Stimulated activated CD8-positive, alpha-beta memory T cell treated with anti-CD3 and anti-CD28 coated beads, Interleukin-15, amount 100 ng/mL, for 1 hour (primary cell): ENCODE measurements at regions not wholly inside any gene's neighbourhood (a gene's known extent, or its start where the extent isn't known, plus 50 kb on each side); places are given as distances from the start of the nearest gene placed in this dataset.

Experiments used
- DNase-seq: peaks from one replicate; pipeline ENCODE4 v3.0.0-alpha.2; 2020; ENCODE audit warnings: low read depth

DNA sequence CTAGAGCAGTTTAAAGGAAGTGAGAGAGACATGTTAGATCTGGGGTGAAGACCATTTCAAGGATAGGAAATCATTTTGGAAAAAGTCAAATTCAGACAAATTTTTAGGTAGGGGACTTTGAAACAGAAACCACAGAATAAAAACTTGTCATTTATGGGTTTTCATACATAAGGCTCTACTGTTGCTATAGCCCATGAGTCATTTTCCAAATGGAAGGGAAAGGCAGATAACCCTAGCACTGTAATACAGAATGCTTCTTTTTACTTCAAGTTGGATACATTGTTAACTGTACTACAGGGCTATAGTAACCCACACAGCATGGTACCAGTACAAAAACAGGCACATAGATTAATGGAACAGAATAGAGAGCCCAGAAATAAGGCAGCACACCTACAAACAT is 455.4 kb downstream of the EBF1 start:
- DNase-seq = no peak

DNA sequence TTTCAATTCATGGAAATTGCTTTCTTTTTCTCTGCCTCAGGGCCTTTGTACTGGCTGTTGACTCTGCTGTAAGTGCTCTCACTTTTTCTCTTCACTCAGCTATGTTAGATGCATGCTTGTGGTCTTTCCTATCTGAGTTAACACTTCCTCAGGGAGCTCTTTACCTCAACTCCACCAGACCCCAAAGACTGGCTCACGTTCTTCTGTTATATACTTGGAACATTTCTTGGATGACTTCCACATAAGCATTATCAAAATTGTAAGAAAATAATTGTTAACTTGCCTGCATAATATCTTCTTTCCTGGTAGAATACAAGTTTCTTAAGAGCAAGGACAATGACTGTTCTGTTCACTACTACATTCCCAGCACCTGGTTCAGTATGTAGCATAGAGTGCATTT is 455.9 kb downstream of the EBF1 start:
- DNase-seq = no peak

DNA sequence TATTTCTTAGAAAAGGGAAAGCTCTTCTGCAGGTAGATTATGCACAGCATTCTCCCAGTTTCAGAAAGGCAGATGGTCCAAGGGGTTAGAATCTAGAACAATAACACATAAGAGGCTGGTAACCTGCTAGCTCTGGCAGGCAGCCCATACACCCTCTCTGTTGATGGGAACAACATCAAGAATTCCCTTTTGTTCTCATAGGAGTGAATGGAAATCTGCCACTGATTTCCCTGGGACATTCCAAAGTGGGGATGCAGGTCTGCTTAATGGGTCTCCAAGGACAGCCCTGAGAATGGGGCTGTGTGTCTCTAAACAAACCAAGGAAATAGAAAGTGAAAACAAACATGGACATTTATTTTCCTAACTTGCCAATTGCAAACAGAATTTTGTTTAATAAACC is 456.8 kb downstream of the EBF1 start:
- DNase-seq = no peak

DNA sequence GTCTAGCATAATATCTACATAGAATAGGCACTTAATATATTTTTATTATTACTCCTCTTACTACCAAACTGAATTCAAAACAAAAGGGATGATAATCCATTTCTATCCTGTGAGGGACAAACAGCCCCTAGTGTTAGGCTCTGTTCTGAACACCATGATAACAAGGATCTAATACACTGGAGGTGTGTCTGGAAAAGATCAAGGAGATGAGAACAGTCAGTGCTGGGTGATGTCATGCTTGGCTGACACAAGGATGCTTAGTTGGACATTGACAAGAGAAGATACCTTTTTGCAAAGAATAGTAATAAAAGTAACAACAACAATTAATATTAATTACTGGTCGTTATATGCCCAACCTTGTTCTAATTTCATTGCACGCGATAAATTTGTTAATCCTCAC is 458.7 kb downstream of the EBF1 start:
- no peak for DNase-seq

DNA sequence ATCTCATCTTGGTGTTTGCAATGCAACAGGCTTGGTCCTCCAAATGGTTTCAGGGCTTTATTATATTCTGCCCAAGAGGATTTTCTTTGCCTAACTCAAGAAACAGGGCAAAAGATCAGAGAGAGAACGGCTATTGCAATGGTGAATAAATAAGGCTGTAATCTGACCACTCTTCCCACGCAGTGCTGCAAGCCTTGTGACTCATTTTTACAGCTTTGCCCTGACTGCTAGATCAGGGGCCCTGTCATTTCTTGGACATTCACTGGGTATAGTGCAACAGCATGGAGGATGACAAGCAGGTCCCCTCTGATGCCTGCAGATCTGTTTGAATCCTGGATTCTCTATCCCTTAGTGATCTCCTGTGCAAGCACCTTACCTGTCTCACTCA is 459.1 kb downstream of the EBF1 start:
- DNase-seq = no peak

DNA sequence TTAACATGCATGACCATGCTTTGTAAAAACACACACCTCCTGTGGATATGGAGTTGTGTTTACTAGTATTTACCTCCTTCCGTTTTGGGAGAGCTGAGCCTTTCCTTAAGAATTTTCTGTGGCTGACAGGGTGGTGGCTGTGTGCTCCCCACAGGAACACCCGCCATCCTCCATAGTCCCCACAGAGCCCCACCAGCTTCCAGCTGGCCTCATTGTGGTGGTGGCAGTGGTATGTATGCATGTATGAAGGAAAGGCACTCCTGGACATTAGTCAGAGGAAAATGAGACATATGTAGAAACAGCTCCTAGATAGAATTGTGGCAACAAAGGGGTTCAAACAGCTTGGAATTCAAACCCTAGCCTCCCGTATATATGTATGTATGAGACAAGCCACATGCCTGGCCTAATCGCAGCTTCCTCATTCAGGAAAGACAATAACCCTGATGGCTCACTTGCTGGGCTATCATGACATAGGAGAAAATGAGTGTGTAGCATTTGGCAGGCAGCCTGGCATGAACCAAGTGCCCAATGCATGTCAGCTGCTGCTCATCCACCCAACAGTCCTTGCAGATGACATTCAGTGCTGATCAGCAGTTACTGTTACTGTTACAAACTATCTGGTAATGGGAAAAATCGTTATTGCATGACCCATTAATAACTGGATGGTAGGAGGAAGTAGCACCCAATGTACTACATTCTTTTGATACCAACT is 459.7 kb downstream of the EBF1 start:
- DNase-seq = no peak

DNA sequence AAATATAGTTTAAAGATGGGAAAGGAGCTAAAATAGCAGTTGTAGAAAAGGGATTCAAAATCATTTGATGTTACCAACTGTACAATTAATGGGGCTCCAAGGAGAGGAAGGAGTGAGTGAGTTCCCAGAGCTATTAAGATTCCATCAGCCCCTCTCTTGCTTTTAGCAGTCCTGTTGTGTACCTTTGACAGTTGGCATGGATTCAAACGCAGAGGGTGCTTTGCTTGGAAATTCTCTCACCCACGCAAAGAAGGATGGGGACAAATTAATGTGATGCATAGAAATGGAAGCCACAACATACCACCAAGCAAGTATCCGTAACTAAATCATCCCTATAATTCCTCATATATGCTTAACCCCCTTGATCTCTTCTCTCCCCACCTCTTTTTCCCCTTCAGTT is 461.3 kb downstream of the EBF1 start:
- no peak for DNase-seq

DNA sequence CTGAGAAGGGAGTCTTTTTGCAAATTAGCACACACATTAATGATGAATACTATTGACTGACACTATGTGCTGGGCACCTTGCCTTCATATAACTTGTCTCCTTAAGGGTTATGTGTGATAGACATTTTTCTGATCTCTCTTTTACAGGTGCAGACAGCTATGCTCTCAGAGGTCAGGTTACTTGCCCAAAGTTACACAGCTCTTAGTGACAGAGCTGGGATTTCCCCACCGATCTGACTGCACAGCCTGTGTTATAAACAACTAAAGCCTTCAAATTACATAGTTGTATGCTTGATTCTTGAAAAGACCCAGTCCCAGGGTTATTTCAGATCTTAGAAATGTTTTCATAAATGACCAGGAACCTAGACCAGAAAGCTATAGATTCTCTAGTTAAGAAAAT is 462.7 kb downstream of the EBF1 start:
- DNase-seq = no peak

DNA sequence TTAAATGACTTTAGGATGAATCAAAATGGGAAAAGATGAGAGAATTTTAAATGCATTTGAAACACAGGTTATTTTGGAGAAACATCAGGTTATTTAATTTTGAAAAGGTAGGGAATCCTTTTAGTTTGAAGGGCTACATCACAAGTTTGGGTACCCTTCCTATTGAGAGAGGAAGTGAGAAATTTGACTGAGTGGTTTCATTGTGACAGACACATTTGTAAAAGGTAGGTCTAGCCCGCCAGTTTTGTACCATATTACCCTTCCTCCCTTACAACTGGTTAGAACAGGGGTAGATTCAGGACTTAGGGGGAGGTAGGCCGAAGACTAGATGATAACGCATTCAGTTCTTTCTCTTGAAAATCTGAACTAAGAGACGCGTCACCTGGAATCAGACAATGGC is 464.2 kb downstream of the EBF1 start:
- no peak for DNase-seq

DNA sequence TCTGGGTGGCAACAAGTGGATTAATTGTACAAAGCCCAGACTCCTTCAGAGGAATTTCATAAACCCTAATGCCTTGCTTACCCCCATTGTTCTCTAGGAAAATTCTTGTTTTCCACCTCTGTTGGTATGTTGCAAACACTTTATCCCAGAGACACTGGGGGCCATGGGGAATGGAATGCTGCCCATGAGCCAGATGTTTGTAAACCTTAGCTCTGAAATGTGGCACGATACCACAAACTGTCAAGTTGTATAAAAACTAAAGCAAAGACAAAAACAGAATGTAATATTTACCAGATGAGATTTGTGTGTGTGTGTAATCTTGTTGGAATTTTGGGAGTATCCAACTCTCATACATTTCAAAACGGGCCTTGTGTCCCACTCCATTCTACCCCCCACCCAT is 465.0 kb downstream of the EBF1 start:
- no peak for DNase-seq

DNA sequence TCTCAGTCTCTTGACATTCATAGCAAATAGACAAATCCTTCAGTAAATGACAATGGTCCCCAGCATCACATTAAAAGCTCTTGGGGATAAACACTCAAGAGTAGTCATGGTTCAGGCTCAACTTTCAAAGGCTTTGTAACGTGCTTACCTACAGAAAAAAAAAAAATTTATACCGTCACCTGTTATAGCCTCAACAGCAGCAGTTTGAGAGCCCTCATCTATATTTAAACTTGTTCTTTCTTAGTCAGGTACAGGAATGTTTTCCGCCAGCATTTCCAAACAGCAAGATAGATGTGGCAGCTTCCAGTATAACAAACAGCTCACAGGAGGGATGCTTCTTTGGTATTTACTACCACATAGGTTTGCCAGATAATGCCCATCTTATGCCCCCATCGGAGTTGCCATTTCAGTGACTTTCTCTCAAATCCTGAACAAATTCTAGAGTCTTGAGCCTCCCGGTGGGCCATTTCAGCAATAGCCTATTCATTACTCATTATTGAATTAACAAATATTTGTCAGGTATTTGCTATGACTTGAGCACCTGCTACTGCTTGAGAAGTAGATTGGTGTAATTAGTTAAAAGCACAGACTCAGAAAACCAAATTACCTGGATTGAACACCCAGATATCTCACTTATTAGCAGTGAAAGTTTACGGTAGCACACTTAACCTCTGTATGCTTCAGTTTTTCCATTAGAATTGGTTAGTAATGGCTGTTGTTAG is 470.0 kb downstream of the EBF1 start:
- DNase-seq = no peak

DNA sequence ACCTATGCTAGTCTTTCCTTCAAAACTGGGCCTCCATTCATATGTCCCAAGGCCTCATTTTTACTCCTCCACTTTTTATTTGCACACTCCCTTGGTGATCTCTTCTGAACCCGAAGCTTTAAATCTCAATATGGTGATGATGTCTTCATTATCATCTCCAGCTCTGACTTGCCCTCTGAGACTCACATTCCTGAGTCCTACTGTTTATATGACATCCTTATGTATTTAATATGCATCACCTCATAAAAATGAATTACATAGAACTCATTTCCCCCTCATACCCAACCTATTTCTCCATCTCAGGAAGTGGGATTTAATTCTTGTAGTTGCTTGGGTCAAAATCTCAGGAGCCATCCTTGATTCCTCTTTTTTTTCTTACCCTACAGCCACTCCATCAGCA is 473.0 kb downstream of the EBF1 start:
- DNase-seq = no peak

DNA sequence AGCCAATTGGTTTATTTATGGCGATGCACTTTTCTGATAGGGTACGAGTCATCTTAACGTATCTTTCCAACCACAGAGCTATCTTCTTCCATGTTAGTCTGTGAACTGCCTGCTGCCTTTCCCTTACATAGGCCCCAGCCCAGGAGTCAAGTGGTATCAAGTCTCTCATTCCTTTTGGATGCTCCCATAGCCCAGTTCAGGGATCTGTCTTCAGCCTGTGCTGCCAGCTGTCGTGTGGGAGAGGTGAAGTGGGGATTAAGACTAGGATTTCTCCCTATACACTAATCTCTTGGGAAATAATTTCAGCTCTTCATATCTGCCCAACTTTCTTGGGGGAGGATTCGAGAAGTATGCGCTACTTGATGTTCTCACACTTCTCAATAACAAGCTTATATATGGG is 475.7 kb downstream of the EBF1 start:
- no peak for DNase-seq

DNA sequence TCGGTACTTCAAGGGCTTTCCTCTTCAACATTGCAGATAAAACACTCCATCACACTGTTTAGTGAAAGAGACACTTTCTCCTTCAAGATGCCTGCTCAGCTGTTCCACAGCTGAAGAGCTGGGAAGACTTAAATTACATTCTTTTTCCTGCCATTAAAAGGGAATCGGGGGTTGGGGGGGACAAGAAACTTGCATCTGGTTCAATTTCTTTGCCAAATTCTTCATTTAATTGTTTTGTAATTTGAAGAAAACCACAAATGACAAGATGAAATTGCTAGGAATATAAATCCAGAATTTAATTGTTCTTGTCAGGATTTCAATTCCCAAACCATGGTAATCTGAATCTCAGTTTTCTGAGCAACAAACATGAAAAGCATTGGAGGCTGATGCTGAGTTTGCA is 478.3 kb downstream of the EBF1 start:
- DNase-seq = no peak

DNA sequence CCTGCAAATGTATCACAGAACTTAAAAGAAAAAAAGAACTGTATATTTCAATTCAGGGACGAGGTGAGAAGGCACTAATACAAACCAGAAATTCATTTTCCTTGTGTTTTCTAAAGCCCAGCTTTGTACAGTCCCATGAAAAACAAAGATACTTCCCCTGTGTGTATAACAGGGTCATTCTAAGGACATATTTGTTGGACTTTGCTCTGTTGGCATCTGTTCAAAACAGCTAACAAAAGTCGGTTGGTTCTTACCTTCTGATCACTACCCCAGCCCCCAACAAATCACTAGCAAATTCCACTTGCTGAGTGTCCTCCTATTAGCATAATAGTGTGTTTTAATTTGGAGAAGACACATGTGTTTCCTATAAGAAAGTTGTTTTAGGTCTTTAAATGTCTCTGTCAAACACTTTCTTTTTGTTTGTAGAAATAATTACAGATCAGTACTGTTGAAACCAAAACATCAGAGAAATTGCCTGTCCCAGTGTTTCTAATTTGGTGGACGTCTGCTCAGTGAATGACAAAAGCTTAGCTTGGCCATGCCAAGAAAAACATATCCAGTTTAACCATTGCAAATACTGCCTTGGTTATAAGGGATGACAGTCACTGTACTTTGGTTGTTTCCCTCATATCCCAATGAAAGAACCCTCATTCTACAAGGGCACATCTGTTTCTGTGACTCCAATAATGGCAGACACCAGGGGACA is 480.5 kb downstream of the EBF1 start:
- DNase-seq = no peak

DNA sequence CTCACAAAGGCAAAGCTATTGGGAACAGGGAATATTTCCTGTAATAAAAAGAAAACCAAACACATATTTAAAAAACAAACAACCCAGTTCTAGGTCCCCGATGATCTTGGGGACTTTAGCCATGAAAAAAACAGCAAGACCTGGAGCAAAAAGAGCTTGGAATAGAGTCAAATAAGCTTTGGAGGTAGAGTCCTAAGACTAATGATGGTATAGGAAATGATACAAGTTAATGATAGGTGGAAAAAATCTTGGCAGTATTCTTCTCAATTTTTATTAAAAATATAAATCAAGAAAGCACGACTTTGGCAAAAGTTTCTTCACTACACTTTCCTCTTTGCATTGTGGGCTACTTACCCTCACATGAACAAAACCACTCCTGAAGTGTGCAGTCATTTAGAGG is 481.5 kb downstream of the EBF1 start:
- no peak for DNase-seq

DNA sequence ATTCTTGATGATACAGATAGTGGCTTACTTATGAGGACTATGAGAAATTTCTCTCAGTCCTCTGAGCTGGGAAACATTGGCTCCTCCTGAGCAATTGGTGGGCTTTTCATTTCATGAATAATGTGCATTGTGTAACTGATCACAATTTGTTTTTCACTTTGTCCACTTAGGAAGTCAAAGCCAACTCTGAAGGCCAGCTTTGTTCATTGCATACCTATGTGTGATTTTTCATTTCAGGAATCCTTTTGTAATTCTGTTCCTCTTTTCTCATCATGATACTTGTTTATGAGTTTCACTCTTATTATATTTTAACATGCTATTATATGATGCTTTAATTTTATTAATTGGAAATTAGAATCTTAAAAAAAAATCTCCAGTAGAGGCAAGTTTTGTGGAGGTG is 483.0 kb downstream of the EBF1 start:
- no peak for DNase-seq

DNA sequence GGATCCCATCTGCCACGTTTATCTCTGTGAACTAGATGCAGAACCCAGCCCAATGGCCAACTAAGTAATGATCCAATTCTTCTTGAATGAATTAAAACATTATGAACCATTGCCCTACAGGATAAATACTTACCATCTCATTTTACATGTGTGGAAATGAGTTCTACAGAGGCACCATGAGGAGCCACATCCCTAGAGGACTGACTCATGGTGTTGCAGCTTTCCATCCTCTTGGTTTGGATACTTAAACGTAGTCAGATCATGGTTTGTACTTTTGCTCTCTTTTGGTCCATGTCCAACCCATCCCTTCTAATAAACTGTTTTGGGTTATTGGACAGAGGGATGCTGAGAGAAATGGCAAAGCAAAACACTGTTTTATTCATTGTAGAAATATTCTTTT is 484.8 kb downstream of the EBF1 start:
- no peak for DNase-seq

DNA sequence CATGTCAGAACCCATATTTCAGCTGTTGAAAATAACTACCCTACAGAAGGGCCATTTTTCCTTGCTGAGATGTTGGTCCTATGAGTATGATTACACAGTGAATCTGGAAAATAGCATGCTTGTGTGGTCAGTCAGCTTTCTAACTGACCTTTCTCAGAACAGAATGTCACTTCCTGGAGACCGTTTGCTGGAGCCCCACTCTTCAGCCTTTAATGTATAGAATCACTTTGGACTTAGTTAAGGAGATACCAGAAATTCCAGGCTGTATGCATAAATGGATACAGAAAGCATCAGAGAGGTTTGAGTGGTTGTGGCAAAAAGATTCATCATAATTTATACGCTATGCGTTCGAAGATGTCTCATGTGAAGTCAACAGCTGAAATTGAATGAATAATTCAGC is 488.1 kb downstream of the EBF1 start:
- no peak for DNase-seq

DNA sequence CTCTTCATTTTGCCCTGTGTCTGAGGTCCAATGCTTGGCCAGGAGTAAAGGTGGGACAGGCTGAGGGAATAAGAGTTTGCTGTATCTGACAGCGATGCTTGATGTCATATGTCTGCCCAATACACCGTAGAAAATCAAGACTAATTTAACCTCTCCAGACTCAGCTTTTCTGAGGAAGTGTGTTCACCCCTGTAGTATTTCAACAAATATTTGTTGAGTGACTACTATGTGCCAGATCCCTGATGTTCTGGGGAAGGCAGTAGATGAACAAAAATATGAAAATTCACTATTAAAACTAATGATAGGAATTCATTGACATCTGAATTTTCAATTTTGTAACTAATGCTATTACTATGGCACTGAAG is 489.7 kb downstream of the EBF1 start:
- DNase-seq = no peak

DNA sequence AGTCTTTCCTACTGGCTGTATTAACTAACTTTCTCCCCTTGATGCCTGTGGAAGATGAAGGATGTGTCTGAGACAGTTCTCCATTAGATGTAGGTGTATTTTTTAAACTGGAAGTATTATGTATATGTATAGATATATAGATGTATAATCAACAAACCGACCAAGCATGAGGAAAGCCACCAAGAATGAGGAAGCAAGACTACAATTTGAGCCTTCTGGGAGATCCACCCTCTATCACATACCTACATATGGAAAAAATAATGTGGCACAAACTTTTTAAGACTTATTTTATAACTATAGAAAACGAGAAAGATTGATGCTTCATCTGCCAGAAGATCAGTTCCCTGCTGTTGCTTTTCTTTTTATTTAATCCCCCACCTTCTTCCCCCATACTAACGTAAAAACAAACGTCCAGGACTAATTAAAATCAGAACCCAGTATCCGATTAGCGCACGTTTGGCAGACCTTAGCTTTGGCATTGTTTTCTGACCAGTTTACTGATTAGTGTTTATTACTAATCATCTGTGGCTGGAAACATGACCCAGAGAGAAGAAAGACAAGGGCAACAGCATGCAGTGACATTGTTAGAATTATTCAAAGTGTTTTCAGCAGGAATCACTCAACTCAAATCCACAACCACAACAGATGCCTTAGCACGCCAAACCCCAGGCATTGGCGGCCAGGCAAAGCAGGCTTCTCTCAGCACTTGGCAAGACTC is 490.2 kb downstream of the EBF1 start:
- no peak for DNase-seq

DNA sequence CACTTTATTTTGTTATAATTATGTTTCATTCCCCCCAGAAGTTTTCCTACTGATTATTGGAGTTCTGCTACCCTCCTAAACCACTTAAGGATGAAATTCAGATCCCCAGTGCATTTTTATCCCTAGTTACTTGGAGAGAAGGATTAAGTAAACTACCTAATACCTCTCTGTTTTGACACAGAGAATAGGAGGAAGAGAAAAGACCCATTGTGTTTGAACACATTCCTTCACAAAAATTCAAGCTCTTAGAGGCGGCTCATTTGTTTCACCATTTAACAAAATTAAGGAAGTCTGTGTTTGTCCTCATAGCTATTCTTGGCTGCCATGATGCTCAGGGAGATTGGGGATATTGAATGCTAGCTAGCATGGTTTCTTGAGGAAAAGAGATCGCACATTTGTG is 492.6 kb downstream of the EBF1 start:
- no peak for DNase-seq

DNA sequence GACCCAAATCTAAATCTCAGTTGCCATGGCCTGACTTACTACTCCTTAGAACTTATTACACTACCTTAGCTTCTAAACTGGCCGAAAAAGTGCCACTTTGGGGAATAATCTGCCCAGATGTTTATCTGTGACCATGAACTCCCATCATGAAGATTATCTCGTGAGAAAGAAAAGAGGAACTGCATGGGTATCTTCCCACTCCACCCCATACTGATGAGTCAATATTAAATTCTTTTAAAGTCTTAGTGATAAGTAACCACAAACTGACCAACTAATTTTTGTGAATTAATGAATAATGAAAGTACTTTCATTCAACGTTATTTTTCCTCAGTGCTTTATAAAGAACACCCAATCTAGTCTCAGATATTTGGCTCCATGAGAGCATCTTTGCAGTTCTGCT is 493.5 kb downstream of the EBF1 start:
- DNase-seq = no peak
